Sigmoid colon (tissue), 4 donors: ENCODE measurements at regions not wholly inside any gene's neighbourhood (a gene's known extent, or its start where the extent isn't known, plus 50 kb on each side); places are given as distances from the start of the nearest gene placed in this dataset.

Source experiments
- EP300 ChIP-seq, 4 donors: sonication (generic); formaldehyde crosslinking; IDR thresholded peaks; one replicate each; pipeline ENCODE4 v1.6.1; 2017; ENCODE audit warnings: antibody characterized with exemption in 4 of 4
- POLR2A ChIP-seq, 2 donors: fragments of 450-650 bp; IDR thresholded peaks; one replicate each; pipeline ENCODE4 v1.6.1; 2016; ENCODE audit warnings: antibody characterized with exemption in 2 of 2, mild to moderate bottlenecking in 2 of 2, moderate library complexity in 2 of 2
- TF ChIP-seq, protein P1 (sequence below), 4 experiments: fragments of 450-650 bp in 3 of 4; fragments of 200-600 bp in 1 of 4; IDR thresholded peaks; one replicate each; pipeline ENCODE4 v1.5.1; 2016 to 2019; ENCODE audit warnings: antibody characterized with exemption in 4 of 4, mild to moderate bottlenecking in 3 of 4, moderate library complexity in 2 of 4

DNA sequence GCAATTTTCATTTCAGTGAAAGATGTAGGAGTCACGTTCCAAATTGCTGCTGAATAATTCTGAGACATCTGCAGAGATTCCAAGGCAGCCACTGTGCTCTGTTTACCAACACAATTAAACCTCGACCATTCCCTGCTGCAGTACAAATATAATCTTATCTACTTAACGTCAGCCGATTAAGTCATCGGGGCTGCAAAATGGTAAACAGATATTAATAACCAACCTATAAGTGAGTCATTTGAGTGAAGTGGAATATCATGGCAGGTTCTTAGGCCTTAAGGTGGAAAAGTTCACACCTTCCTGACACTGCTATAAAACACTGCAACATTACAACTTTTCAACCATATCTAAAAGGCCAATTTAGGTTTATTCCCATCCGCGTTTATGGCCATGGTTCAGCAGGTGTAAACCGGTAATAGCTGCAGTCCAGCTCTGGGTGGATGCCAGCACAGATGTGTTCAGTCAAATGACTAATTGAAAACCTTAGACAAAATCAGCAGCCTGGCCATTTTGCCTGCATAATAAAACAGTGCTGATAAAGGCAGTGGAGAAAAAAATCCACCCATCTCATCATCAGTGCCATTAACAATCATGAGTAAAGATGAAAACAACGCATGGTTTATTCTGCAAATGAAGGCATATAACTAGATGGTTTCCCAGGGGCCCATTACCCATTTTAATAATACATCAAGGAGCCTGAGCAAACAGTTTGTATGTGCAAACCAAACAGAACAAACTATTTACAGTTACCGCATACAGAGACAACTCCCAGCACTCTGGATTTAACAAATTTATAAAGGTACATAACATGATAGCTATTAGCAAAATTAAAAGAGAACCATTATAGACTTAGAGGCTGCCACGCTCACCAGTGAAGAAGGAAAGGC is 202.9 kb upstream of the IRX3 start:
- TF ChIP-seq POLR2A (IDR thresholded peaks at IDR 0.05) (no peak), EP300 (IDR thresholded peaks at IDR 0.05) (no peak)
- TF ChIP-seq, protein P1, sequence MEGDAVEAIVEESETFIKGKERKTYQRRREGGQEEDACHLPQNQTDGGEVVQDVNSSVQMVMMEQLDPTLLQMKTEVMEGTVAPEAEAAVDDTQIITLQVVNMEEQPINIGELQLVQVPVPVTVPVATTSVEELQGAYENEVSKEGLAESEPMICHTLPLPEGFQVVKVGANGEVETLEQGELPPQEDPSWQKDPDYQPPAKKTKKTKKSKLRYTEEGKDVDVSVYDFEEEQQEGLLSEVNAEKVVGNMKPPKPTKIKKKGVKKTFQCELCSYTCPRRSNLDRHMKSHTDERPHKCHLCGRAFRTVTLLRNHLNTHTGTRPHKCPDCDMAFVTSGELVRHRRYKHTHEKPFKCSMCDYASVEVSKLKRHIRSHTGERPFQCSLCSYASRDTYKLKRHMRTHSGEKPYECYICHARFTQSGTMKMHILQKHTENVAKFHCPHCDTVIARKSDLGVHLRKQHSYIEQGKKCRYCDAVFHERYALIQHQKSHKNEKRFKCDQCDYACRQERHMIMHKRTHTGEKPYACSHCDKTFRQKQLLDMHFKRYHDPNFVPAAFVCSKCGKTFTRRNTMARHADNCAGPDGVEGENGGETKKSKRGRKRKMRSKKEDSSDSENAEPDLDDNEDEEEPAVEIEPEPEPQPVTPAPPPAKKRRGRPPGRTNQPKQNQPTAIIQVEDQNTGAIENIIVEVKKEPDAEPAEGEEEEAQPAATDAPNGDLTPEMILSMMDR (IDR thresholded peaks at IDR 0.05) = no peak
